ENCODE measurements at regions not wholly inside any gene's neighbourhood (a gene's known extent, or its start where the extent isn't known, plus 50 kb on each side); places are given as distances from the start of the nearest gene placed in this dataset.

DNA sequence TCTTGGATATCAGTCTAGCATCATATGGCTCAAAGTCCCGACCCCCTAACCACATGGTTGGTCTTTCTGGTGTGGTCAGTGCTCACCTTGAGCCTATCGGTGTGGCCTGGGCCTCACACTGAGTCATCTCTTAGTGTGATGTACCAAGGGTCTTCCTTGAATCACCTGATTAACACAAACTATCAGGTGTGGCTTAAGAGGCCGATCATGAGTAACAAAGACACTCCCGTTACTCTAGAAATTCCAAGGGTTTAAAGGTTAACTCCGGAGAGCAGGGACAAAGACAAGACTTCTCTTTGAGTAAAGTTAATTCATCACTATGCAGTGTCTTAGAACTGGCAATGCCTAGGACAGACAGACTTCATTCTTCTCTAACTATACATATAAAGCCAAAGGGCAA, 52.3 kb upstream of the ARMC3 start:
- Mint-ChIP-seq H3K4me3 (no peak overlapping the region), H3K27ac (no peak overlapping the region), H3K27me3 (peaks cover 27 to 28% of the 10 kb centered on the region in 2 donors), H3K9me3 (no peaks in the 10 kb centered on the region), H3K4me1 (ENCODE audit: low read depth in 2 of 2) (no peaks in the 10 kb centered on the region), H3K36me3 (ENCODE audit: insufficient read depth) (no peaks in the 10 kb centered on the region)
- ATAC-seq (replicated peaks): no peak
- DNase-seq: no peak

DNA sequence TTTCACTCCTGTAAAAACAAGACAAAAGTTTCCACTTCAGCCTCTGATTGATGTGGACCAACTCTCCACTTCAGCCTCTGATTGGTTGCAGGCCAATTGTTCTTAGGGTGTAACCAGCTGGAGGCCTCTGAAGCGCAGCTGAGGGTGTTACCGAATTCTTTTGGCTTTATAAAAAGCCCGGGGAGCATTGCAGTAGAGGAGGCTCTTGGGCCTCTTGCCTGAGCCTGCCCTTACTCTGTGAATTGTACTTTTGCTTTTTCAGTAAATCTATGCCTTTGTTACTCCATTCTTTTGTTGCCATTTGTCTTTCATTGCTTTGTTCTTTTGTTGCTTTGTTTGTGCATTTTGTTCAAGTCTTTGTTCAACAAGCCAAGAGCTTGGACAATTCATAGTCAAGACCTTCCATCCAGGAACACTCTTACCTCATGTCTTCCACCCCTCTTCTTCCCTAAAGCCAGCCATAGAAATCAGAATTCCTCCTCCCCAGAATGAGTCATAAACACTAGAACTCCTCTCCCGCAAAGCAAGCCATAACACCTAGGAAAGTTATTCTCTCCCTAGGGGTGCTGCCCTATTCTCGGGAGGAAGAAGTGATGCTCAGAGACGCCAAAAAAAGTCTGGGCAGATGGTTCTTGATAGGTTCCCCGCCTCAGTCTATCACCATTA, 53.5 kb upstream of the ARMC3 start:
- ATAC-seq (replicated peaks): no peak
- Mint-ChIP-seq H3K9me3 (no peaks in the 10 kb centered on the region), H3K27ac (no peak overlapping the region), H3K36me3 (ENCODE audit: insufficient read depth) (no peaks in the 10 kb centered on the region), H3K27me3 (peaks cover 17 to 24% of the 10 kb centered on the region in 2 donors), H3K4me3 (no peak overlapping the region), H3K4me1 (ENCODE audit: low read depth in 2 of 2) (no peaks in the 10 kb centered on the region)
- no peak for DNase-seq

DNA sequence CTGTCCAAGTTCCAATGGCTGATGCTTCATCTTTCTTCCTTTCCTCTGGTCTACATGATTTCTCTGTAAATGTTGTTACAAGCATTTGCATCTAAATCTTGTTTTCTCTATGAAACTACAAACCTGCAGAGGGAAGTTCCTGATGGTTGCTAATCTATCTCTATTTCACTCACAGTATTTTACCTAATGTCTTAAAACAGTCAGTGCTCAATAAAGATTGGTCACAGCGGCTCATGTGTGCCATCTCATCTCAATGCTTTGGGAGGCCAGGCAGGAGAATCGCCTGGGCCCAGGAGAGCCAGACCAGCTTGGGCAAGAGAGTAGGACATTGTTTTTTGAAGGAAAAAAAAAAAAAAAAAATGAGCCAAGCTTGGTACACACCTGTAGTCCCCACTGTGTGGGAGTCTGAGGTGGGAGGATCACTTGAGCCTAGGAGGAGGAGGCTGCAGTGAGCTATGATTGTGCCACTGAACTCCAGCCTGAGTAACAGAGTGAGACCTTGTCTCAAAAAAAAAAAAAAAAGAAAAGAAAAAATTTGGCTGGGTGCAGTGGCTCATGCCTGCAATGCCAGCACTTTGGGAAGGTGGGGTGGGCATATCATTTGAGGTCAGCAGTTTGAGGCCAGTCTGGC, 71.3 kb upstream of the ARMC3 start:
- no peaks in the 10 kb centered on the region for H3K9me3 Mint-ChIP-seq
- no peak overlapping the region for H3K4me3 Mint-ChIP-seq
- no peaks in the 10 kb centered on the region for H3K36me3 Mint-ChIP-seq (ENCODE audit: insufficient read depth)
- no peaks in the 10 kb centered on the region for H3K4me1 Mint-ChIP-seq (ENCODE audit: low read depth in 2 of 2)
- no peak overlapping the region for H3K27ac Mint-ChIP-seq
- DNase-seq: no peak
- H3K27me3 Mint-ChIP-seq: no peaks in the 10 kb centered on the region
- ATAC-seq (replicated peaks): no peak

DNA sequence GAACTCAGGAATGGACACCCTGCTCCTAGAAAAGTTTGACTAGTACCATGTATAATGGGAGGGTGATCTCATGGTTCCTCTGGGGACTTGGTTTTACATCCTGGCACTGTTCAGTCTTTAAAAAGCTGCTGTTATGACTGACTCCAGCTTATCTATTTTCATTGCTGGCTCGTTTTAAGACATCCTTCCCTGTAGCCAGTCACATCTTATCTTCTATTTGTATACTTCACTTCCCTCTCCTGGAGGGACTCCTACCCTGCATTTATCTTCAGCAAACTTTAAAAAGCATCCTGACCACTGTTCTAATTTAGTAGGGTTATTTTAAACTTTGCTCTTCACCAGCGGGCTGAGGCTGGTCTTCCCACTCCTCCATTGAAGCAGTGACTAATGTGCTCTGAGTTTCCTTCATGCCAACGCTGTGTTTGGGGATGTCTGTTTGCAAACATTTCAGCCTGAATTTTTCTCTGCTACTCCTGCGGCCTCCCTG, 72.9 kb upstream of the ARMC3 start:
- DNase-seq (no peak), ATAC-seq (replicated peaks) (no peak)
- Mint-ChIP-seq H3K36me3 (ENCODE audit: insufficient read depth) (no peaks in the 10 kb centered on the region), H3K27ac (no peak overlapping the region), H3K4me1 (ENCODE audit: low read depth in 2 of 2) (no peaks in the 10 kb centered on the region), H3K9me3 (no peaks in the 10 kb centered on the region), H3K27me3 (no peaks in the 10 kb centered on the region), H3K4me3 (no peak overlapping the region)

DNA sequence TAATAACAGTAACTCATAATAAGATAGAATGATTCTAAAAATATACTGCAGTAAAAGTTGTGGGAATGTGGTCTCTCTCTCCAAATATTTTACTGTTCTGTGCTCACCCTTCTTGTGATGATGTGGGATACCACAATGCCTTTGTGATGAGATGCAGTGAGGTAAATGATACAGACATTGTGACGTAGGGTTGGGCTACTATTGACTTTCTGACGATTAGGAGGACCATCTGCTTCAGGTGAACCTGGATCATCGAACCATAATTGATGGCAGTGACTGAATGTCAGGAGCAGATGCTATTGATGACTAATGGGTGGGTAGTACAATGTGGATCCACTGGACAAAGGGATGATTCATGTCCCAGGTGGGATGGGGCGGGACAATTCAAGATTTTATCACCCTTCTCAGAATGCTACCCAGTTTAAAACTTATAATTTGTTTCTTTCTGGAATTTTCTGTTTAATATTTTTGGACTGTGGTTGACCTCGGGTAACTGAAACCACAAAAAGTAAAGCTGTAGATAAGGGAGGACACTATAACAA, 73.9 kb upstream of the ARMC3 start:
- H3K27me3 Mint-ChIP-seq: peaks cover 6 to 9% of the 10 kb centered on the region in 2 donors
- no peak for DNase-seq
- no peak overlapping the region for H3K4me3 Mint-ChIP-seq

DNA sequence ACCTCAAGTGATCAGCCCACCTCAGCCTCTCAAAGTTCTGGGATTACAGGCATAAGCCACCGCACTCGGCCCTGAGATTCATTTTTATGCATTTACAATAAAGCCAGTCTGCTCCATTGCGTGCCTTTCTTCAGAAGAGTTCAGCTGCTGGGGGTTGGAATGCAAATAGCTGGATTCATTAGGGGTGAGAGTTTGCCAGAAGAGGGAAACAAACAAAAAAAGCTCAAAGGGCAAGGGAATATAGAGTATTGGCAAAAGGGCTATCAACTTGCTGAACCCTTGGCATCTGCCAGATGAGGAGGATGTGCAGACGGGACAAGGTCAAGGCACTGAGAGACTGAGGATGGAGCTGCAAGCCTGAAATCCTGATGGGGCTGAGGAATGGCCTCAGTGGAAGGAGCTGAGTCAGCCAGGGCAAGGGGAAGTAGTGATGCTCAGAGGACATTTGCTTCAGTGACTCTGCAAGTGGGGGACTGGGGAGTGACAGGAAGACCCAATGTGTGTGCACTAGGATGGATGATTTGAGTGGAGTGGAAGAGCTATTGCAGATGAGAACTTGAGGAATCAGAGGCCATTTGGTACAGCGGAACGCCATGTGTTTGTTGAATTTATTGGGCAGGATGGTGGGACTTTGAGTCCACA, 75.0 kb upstream of the ARMC3 start:
- ATAC-seq (replicated peaks) (no peak), DNase-seq (no peak)
- no peaks in the 10 kb centered on the region for H3K36me3 Mint-ChIP-seq (ENCODE audit: insufficient read depth)
- no peaks in the 10 kb centered on the region for H3K9me3 Mint-ChIP-seq
- no peak overlapping the region for H3K4me3 Mint-ChIP-seq
- peaks cover 10 to 15% of the 10 kb centered on the region in 2 donors for H3K27me3 Mint-ChIP-seq
- peaks cover 0 to 6% of the 10 kb centered on the region in 2 donors for H3K4me1 Mint-ChIP-seq (ENCODE audit: low read depth in 2 of 2)
- H3K27ac Mint-ChIP-seq: no peak overlapping the region

More for the DNA sequence above, 73.9 kb upstream of the ARMC3 start:
- H3K4me1 Mint-ChIP-seq (ENCODE audit: low read depth in 2 of 2): peaks cover 0 to 3% of the 10 kb centered on the region in 2 donors
- H3K27ac Mint-ChIP-seq: no peak overlapping the region
- no peaks in the 10 kb centered on the region for H3K36me3 Mint-ChIP-seq (ENCODE audit: insufficient read depth)
- H3K9me3 Mint-ChIP-seq: no peaks in the 10 kb centered on the region
- ATAC-seq (replicated peaks): no peak

DNA sequence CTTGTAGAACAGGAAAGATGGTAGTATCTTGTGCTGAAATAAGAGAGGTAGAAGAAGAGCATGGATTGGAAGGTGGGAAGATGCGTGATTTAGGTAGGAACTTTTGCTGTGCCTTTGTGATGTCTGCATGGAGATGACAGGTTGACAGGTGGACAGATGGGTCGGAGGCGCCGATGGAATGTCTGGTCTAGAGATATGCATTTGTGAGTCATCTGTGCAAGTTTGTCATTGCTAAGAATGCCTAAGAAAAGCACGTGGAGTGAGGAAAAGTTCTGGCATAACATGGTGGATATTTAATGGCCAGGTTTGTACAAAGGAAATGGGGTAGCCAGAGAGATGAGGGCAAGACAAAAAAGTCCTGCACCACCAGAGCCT, 76.0 kb upstream of the ARMC3 start:
- Mint-ChIP-seq H3K27ac (no peak overlapping the region), H3K27me3 (peaks cover 12 to 15% of the 10 kb centered on the region in 2 donors), H3K4me1 (ENCODE audit: low read depth in 2 of 2) (peaks cover 0 to 6% of the 10 kb centered on the region in 2 donors), H3K36me3 (ENCODE audit: insufficient read depth) (no peaks in the 10 kb centered on the region), H3K9me3 (no peaks in the 10 kb centered on the region), H3K4me3 (no peak overlapping the region)
- no peak for DNase-seq
- ATAC-seq (replicated peaks): no peak

DNA sequence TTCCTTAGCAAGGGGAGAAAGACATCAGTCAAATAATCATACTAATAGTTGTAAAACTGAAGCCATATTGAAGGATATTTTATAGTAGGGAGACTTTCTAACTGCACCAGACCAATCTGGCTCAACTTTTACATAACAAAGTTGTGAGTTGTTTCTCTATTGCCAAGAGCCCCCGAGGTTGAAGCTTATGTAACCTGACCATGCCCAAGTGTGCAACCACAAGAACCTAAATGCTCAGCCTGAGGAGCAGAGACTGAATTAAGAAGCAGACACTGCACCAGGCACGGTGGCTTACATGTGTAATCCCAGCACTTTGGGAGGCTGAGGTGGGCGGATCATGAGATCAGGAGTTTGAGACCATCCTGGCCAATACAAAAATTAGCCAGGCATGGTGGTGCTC, 77.3 kb upstream of the ARMC3 start:
- Mint-ChIP-seq H3K27me3 (peaks cover 15% of the 10 kb centered on the region in 2 donors), H3K27ac (no peak overlapping the region), H3K4me3 (no peak overlapping the region), H3K9me3 (no peaks in the 10 kb centered on the region), H3K4me1 (ENCODE audit: low read depth in 2 of 2) (peaks cover 4 to 9% of the 10 kb centered on the region in 2 donors), H3K36me3 (ENCODE audit: insufficient read depth) (no peaks in the 10 kb centered on the region)
- DNase-seq (no peak), ATAC-seq (replicated peaks) (no peak)

DNA sequence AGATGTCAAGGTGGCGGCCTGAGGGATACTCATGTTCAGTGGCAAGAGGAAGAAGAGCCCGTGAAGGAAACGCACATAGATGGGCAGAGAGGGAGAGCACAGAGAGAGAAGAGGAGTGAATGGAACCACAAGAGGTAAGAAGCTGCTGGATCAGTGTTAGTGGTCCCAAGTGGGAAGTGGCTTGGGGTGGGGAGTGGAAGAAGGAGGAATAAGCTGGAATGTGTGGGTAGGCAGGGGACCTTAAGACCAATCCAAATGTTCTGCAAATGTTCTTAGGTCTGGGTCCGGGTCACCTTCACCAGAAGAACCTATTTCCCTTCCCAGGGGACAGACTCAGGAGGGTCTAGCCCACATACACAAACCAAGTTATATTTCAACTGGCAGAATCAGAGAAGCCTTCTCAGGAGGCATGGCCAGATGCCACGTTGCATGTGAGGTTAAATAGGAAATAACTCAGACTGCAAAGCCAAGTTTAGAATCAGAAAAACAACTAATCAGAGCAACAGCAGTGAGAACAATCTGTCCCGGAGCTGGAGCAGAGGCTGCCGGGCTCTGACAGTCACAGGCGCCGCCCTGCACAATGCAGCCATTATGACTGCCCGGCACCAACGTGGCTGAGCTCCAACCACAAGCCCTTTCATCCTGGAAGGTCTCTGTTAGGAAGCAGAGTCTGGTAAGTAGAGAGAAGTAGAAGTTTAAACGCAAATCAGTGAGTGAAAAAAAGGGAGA, 78.6 kb upstream of the ARMC3 start:
- ATAC-seq (replicated peaks) (no peak), DNase-seq (no peak)
- peaks cover 15% of the 10 kb centered on the region in 2 donors for H3K27me3 Mint-ChIP-seq
- no peak overlapping the region for H3K4me3 Mint-ChIP-seq
- no peaks in the 10 kb centered on the region for H3K36me3 Mint-ChIP-seq (ENCODE audit: insufficient read depth)
- no peaks in the 10 kb centered on the region for H3K9me3 Mint-ChIP-seq
- peak overlapping the region in 1 of 2 donors; percentile 79 for H3K27ac Mint-ChIP-seq
- peaks cover 4 to 9% of the 10 kb centered on the region in 2 donors for H3K4me1 Mint-ChIP-seq (ENCODE audit: low read depth in 2 of 2)

DNA sequence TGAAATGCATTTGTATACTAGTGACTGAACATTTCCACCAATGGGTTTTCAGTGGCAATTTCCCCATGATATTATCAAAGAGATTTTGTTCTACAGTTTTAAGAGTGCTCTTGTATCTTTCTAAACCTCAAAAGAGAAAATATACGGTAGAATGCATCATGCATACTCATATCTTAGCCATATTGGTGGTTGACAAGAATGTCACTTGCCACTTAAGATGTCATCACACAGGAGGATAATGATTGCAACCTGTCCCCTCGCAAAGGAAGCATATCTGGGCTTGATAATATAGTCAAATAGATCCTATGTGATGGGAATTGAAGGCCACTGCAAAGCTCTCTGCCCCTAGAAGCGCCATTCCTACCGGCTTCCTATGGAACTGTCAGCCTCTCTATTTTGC, 79.3 kb upstream of the ARMC3 start:
- H3K36me3 Mint-ChIP-seq (ENCODE audit: insufficient read depth): no peaks in the 10 kb centered on the region

DNA sequence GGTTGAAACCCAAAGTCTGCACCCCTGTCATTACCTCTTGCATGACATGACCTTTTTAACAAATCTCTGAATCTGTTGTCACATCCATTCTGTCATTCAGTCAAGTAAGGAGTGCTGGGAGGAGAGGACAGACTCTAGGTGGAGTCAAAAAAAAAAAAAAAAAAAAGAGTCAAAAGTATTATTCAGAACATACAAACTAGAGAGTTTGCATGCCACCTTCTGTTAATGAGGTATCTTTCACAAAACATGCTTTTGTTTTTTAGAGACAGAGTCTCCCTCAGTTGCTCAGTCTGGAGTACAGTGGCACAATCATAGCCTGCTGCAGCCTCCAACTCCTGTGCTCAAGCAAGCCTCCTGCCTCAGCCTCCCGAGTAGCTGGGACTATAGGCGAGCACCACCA, 81.6 kb upstream of the ARMC3 start:
- Mint-ChIP-seq H3K27ac (no peak overlapping the region), H3K36me3 (ENCODE audit: insufficient read depth) (no peaks in the 10 kb centered on the region), H3K4me1 (ENCODE audit: low read depth in 2 of 2) (peaks cover 4 to 9% of the 10 kb centered on the region in 2 donors), H3K4me3 (no peak overlapping the region), H3K9me3 (no peaks in the 10 kb centered on the region), H3K27me3 (peaks cover 15% of the 10 kb centered on the region in 2 donors)
- no peak for DNase-seq
- ATAC-seq (replicated peaks): no peak

More for the DNA sequence above, 79.3 kb upstream of the ARMC3 start:
- Mint-ChIP-seq H3K9me3 (no peaks in the 10 kb centered on the region), H3K4me1 (ENCODE audit: low read depth in 2 of 2) (peaks cover 4 to 9% of the 10 kb centered on the region in 2 donors), H3K4me3 (no peak overlapping the region), H3K27me3 (peaks cover 15% of the 10 kb centered on the region in 2 donors), H3K27ac (no peak overlapping the region)
- DNase-seq: no peak
- ATAC-seq (replicated peaks): no peak

DNA sequence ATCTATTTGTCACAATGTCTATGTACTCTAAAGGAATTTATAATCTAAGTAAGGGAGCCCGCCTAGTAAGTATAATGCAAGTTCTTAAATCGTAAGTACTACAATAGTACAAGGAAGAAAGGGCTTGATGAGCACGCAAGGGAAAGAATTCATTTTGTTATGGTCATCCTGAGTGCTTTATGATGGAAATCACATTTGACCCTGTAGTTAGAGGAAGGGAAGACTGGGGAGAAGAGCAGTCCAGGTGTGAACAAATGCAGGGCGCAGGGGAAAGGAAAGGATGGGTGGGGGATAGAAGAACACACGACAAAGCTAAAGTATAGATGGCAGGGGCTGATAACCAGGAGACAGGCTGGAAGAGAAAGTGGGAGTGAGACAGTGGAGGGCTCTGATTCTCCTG, 88.2 kb upstream of the ARMC3 start:
- peaks cover 11 to 17% of the 10 kb centered on the region in 2 donors for H3K27me3 Mint-ChIP-seq
- H3K4me3 Mint-ChIP-seq: no peak overlapping the region
- no peak overlapping the region for H3K27ac Mint-ChIP-seq

DNA sequence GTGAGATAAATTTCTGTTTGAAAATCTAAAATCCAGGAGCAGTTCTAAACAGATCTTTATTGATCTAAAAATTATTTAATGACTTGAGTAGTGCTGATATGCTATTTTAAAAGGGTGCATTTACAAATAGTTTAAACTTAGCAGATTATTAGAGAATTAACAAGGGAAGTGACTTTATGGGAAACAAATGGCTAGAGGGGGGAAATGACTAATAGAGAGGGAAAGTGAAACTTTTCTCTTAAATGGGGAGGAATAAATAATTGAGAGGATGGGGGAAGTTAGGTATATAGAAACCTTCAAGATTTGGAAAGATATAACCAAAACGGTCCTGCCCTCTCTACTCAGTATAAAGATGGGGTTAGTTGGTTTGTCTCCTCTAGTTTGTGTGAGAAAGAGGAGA, 90.1 kb upstream of the ARMC3 start:
- ATAC-seq (replicated peaks) (no peak), DNase-seq (no peak)
- H3K9me3 Mint-ChIP-seq: no peaks in the 10 kb centered on the region
- H3K27me3 Mint-ChIP-seq: peaks cover 11 to 17% of the 10 kb centered on the region in 2 donors
- no peak overlapping the region for H3K4me3 Mint-ChIP-seq
- H3K4me1 Mint-ChIP-seq (ENCODE audit: low read depth in 2 of 2): peaks cover 2 to 8% of the 10 kb centered on the region in 2 donors
- no peaks in the 10 kb centered on the region for H3K36me3 Mint-ChIP-seq (ENCODE audit: insufficient read depth)
- no peak overlapping the region for H3K27ac Mint-ChIP-seq

More for the DNA sequence above, 88.2 kb upstream of the ARMC3 start:
- Mint-ChIP-seq H3K4me1 (ENCODE audit: low read depth in 2 of 2) (peaks cover 1 to 8% of the 10 kb centered on the region in 2 donors), H3K9me3 (no peaks in the 10 kb centered on the region), H3K36me3 (ENCODE audit: insufficient read depth) (no peaks in the 10 kb centered on the region)
- ATAC-seq (replicated peaks): no peak
- no peak for DNase-seq

Data from effector memory CD8-positive, alpha-beta T cell (primary cell).